Omental fat pad (tissue), 3 donors: ENCODE measurements at regions not wholly inside any gene's neighbourhood (a gene's known extent, or its start where the extent isn't known, plus 50 kb on each side); places are given as distances from the start of the nearest gene placed in this dataset.
A peak's percentile ranks its signal among the peaks of the same experiment; 100 is the strongest.

Experiments
- ATAC-seq: fragments of 150-250 bp; one replicate; pipeline ENCODE4 v1.9.1; 2016; ENCODE audit warnings: mild to moderate bottlenecking, moderate library complexity; ENCODE audit not compliant: low FRiP score
- DNase-seq: peaks from one replicate; pipeline ENCODE4 v3.0.0-alpha.2; 2019; ENCODE audit warnings: low spot score
- TF ChIP-seq, protein P1 (sequence below), 3 donors: fragments of 450-650 bp; IDR thresholded peaks; one replicate each; pipeline ENCODE4 v1.5.1; 2016 to 2017; ENCODE audit warnings: antibody characterized with exemption in 3 of 3, mild to moderate bottlenecking in 3 of 3, moderate library complexity in 2 of 3

DNA sequence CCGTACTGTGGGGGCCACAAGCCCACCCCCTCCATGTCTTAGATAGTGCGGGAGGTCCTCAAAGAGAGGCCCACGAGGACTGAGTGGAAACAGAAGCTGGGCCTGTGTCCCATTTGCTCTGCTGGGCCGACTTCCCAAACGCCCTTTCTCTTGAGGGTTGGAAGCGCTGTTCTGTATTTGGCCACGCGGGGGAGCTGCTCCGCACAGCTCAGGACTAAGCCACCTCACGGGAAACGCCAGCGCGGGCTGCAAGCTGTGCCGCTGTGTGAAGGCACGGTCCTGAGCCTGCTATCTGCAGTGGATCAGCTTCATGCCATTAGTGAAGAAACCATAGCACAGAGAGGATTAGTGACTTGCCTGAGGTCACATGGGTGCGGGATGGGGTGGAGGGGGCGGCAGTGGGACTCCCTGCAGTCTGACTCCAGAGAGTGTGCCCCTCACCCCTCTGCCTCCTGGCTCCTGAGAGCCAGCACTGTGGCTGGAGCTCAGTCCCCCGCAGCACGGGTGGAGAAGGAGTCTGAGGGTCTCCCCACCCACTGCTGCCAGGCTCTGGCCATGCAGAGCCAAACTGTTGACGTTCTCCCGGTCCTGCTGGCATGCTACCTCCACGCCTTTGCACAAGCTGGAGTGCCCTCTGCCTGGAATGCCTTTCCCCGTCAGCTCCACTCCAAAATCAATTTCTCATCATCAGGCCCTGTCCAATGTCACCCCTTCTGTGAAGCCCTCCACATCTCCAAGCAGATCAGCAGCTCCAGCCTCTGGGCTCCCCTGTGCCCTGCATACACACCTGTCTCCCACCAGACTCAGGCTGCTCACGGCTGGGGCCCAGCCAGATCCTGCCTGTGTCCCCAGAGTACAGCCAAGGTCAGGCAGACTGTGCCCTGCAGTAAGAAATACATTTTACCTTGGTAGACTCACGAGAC, 51.5 kb upstream of the LRRC32 start:
- DNase-seq (peak; percentile 87), ATAC-seq (peak; percentile 90)
- TF ChIP-seq, protein P1, sequence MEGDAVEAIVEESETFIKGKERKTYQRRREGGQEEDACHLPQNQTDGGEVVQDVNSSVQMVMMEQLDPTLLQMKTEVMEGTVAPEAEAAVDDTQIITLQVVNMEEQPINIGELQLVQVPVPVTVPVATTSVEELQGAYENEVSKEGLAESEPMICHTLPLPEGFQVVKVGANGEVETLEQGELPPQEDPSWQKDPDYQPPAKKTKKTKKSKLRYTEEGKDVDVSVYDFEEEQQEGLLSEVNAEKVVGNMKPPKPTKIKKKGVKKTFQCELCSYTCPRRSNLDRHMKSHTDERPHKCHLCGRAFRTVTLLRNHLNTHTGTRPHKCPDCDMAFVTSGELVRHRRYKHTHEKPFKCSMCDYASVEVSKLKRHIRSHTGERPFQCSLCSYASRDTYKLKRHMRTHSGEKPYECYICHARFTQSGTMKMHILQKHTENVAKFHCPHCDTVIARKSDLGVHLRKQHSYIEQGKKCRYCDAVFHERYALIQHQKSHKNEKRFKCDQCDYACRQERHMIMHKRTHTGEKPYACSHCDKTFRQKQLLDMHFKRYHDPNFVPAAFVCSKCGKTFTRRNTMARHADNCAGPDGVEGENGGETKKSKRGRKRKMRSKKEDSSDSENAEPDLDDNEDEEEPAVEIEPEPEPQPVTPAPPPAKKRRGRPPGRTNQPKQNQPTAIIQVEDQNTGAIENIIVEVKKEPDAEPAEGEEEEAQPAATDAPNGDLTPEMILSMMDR (IDR thresholded peaks at IDR 0.05): peak in 1 of 3 donors; percentile 52

DNA sequence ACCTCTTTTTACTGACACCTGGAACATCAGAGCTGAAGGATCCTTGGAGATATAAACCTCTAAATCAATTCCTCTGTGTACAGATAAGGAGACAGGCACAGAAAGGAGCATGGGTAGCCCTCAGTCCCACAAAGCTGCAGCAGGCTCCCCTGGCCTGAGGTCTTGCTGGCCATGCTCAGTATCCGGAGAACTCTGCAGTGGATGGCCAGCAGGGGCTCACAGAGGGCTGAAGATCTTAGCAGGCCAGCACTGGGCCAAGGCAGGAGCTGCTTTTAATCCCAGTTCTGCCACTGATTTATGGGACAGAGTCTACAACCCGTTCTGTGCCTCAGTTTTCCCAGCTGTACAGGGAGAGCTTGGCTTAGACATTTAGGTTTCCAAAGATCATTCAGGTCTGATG, 52.6 kb upstream of the LRRC32 start:
- no peak for ATAC-seq
- TF ChIP-seq, protein P1 (IDR thresholded peaks at IDR 0.05): no peak
- DNase-seq: no peak

DNA sequence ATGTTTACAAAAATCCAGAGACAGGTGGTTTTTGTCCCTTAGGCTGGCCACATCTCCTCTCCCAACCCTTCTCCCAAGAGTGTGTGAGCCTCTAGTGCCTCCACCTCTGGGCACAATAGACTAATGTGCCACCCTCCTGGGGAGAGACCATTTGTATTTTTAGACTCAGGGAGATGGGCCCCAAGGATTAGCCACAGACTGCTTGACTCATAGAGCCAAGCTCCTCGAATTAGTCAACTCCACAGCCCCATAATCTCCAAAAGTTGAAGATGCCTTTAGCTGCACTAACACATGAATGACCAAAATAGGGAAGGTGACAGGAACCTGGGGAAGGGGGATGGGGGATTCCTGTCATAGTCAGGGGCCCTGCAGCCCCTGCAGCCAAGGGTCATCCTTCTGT, 53.0 kb upstream of the LRRC32 start:
- TF ChIP-seq, protein P1 (IDR thresholded peaks at IDR 0.05): no peak
- no peak for DNase-seq
- ATAC-seq: no peak

DNA sequence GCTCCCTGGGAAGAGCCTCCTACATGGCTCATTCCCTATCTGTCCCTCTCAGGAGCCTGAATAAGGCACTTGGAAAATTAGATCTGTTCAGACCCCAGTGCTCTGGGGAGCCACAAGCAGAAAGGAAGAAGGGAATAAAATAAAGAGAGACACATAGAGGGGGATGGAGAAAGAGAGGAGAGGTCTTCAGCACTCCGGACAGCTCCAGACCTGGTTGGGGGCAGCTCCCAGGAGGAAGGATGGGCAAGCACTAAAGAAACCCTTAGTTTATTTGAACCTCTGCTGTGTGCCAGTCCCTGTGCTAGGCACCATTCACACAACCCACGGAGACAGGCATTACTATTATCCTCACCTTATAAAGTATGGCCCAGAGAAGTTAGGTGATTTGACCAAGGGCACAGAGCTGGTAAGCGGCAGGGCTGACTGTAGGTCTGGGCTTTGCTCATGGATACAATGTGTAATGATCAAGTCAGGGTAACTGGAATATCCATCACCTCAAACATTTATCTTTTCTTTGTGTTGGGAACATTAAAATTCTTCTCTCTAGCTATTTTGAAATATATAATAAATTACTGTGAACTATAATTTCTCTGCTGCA, 53.7 kb upstream of the LRRC32 start:
- DNase-seq: no peak
- TF ChIP-seq, protein P1 (IDR thresholded peaks at IDR 0.05): no peak
- no peak for ATAC-seq

DNA sequence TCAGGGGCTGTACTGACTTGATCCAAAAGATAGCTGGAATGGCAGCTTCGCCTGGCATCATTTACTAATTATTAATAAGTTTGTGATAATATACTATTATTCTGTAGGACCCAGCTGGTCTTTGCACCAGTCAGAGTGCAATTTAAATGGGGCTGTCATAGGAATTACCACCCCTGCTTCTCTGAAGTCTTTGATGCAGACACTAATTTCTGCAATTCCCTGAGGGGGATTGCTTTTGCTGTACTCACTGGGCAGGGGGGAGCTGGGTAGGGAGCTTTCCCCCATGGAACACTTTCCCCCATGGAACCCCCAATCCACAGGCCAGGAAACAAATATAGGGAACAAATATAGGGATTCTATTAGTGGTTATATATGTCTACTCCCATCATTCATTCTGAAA, 54.9 kb upstream of the TSKU start:
- DNase-seq (no peak), ATAC-seq (no peak)
- TF ChIP-seq, protein P1 (IDR thresholded peaks at IDR 0.05): no peak

DNA sequence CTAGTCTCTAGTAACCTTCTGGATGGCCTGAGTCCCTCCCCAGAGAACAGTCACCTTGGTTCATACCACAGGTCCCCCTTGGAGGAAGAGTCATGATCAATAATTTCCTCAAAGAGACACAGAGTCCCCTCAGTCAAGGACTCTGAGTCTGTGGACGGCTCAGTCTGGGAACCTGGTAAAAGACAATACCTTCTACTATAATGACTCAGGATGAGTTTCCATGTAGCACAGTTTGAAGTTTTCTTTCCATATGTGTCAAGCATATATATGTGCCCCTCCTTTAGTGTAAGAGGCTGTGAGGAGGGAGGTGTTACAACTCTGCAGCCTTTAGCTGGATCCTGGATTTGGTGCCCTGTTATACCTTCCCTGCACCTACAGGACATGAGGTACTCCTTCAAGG, 54.4 kb upstream of the TSKU start:
- TF ChIP-seq, protein P1 (IDR thresholded peaks at IDR 0.05): no peak
- no peak for ATAC-seq
- DNase-seq: no peak

DNA sequence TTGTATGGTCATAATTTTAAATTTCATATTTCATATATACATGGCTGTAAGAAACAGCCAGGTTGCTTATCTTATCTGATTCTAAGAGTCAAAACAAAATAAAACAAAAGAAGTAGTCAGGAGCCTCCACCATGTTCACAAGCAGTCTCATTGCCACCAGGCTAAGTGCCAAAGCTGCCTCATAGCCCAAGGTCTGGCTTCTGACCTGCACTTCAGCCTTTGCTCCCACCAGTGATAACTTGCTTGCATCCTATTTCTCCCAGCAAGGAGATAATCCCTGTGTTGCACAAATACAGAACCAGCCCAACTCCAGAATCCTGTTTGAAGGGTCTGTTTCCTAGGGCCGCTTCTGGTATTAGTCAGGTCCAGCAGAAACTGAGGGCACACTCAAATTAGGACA, 53.9 kb upstream of the TSKU start:
- DNase-seq: no peak
- TF ChIP-seq, protein P1 (IDR thresholded peaks at IDR 0.05): no peak
- no peak for ATAC-seq
